ENCODE measurements at regions not wholly inside any gene's neighbourhood (a gene's known extent, or its start where the extent isn't known, plus 50 kb on each side); places are given as distances from the start of the nearest gene placed in this dataset.
A peak's percentile ranks its signal among the peaks of the same experiment; 100 is the strongest.
"Not testable (repeated sequence)": the region's sequence is repeated elsewhere in the genome, so short reads cannot be mapped to it uniquely, and the experiment has no call there.

DNA sequence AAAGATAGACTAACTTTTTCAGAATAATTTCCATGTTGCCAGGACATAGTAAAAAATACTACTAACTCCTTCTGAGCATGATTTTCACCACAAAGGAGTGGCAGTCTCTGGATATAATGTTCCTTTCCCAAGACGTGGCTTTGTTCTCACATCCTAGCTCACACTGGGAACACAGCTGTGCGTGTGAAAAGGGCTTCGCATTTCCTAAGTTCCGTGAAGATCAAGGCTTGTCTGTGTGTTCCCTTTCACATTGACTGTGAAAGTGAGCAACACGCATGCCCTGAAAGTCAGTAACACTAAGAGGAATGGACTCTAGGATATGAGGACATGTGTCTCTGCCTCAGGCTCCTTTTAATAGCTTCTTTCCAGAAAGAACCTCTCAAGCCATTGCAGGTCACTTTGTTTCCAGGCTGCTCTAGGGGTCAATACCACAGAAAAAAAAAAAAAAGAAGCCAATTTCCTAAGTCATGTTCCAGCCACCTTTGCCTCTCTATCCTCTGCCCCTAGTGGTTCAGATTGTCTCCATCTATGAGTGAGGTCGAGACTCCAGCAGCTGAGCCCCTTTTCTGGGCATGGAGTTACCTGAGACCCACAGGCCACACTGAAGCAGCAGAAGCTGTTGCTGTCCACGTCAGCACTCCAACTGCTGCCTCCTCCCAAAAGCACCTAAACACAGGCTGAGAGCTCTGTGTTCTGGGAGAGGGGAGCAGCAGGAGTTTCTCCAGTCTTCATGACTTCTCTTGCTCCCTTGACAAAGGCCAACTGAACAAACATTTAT, 355.9 kb downstream of the RSL24D1 start:
- no peak for DNase-seq (ENCODE audit: low read depth)

DNA sequence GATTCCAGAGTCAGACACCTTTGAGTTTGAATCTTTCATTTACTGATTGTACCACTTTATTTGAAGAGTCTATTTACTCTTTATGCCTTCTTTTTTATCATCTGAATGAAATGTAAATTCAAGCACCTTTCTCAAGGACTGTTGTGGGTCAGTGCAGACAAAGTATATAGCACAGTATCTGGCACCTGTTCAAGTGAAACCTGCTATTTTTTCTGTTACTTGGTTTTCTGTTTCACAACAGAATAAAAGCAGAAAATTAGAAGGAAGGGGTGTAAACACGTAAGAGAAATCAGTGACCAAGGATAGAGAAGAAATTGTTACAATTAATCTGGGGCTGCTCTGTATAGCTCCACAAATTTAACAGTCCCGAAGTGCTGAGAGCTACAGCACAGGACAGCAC, 357.4 kb downstream of the RSL24D1 start:
- DNase-seq (ENCODE audit: low read depth), result no peak

DNA sequence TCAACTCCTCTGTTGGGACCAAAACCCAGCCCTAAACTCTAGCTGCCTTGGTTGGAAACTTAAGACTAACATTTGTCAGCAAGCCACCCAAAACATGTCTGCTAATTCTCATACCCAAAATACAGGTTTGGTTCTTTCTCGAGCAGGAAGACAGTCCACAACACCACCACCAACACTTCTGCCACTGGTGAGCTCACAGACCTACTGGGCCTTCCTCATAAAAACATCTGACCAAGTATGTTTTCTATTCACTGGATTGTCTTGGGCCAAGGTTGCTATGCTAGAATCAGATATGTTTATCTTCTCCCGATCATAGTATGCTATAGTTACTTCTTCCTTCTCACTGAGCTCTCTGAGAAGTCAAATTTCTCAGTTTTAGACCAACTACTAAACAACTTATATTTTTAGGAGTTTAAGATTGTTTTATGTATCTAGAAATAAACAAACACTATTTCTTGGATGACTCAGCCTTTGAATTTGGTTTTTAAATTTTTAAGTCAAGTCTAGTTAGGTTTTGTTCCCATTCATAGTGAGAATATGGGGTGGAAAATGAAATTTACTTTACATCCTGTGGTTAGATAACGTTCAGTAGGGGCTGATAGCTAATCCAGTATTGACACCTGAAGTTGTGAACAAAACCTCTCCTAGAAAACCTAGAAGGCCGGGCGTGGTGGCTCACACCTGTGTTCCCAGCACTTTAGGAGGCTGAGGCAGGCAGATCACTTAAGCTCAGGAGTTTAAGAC, 360.5 kb downstream of the RSL24D1 start:
- DNase-seq (ENCODE audit: low read depth), result no peak

DNA sequence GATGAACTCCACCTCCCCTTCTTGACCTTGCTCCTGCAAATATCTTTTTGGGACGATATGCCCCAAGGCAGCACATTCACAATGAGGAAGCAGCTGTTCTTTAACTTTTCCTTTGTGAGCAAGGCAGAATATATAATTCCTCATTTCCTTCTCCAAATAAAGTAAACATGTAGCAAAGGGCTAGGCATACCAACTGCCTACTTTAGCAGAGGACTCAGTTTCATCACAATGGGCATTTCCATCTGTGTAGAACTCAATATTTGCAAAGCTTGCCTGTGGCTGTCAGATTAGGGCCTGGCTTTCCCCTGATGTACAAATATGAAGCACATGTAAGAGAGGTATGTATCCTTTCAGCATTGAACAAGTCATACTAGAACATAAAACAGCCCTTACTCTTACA, 366.9 kb downstream of the RSL24D1 start:
- no peak for DNase-seq (ENCODE audit: low read depth)

DNA sequence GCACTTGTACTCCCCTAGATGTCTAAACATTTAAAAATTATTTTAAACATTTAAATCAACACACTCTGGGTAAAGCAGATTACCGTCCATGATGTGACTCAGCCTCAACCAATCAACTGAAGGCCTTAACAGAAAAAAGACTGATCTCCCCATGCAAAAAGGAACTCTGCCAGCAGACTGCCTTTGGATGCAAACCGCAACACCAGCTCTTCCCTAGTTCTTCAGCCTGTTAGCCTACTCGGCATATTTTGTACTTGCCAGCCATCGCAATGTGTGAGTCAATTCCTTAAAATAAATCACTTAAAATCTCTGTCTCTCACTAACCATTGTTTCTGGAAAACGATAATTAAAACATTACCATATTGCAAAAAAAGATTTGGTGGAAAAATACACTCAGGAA, 375.9 kb downstream of the RSL24D1 start:
- DNase-seq (ENCODE audit: low read depth), result no peak

DNA sequence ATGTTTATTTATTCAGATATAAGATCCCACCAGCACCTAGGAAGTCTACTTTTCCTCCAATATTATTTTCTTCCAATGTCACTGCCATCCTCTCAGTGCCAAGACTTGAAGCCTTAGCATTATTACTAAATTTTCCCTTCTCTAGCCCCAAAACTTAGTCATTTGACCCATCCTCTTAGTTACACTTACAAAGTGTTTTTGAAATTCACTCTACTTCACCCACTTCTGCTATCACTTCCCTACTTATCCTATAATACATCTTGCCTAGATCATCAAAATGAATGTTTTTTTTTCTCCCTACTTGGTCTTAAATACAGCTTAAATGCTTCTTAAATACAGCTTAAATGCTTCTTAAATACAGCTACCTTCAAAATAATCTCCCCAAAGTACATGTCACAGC, 376.6 kb downstream of the RSL24D1 start:
- DNase-seq (ENCODE audit: low read depth), result no peak

DNA sequence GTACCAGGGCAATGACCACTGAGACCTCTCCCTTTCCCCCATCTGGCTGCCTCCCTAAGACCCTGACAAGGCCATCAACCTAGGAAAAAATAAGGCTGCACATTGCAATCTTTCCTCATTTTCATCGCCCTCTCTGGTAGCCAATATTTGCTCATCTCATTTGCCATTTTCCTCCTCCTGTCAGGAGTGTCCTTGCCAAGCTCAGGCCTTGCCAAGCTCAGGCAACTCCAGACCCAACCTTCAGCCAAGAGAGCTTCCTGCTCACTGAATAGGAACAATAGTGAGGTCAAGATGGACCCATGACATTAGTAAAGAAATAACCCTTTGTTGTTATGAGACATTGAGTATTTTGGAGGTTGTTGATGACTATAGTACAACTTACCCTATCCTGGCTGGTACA, 380.3 kb downstream of the RSL24D1 start:
- DNase-seq (ENCODE audit: low read depth), result no peak

DNA sequence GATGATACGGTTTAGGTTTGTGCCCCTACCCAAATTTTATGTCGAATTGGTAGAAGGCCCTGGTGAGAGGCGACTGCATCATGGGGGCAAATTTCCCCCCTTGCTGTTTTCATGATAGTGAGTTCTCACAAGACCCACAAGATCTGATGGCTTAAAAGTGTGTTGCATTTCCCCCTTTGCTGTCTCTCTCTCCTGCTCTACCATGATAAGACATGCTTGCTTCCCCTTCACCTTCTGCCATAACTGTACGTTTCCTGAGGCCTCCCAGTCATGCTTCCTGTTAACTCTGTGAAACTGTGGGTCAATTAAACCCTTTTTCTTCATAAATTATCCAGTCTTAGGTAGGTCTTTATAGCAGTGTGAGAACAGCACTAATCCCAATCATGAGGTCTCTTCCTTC, 381.2 kb downstream of the RSL24D1 start:
- peak; percentile 56 for DNase-seq (ENCODE audit: low read depth)

DNA sequence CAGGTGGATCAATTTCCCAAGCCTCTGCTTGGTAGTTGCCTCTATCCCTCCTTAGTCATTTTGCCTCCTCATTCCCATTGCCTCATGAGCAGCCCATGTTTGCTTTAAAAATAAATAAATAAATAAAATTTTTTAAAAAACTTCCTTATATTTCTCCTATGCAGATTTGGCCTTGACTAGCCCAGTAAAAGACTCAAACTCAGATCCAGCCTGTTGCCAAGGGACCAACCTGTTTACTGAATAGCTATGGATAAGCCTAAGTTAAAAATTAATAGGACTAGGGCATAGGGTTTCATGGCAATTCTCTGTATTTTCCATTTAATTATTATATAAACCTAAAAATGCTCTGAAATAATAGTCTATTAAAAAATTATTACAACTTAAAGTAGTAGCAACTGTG, 384.4 kb downstream of the RSL24D1 start:
- DNase-seq (ENCODE audit: low read depth), result no peak

DNA sequence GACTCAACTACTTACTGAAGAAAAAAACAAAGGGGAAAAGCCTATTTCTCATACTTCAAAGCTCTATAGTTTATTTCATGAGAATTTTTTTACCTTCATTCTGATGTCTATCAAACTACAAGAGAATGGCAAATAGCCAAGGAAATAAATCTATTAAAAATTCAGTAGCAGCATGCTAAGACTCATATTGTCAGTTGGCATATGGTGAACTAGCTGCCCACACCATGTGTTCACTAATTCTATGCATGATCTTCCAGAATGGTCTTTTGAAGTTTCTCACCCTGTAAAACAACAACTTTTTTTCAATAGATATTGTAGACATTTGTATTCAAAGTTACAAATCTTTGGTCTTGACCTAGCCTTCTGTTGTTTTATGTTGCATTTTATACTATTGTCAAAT, 386.2 kb downstream of the RSL24D1 start:
- no peak for DNase-seq (ENCODE audit: low read depth)

DNA sequence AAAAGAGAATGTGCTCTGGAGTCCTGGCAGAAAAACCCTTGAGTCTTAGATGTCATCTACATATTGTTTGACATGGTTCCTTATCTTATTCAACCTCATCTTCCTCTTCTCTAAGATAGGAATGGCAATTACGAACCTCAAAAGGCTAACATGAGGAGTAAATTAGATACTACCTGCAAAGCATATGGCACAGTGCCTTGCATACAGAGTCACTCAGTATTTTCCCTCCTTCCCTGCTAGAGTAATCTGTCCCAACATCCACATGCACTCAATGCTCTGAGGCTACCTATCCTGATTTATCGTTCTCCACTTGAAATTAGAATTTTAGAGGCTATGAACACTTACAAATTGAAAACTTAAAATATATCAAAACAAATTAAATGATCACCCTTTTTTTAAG, 386.7 kb downstream of the RSL24D1 start:
- no peak for DNase-seq (ENCODE audit: low read depth)

DNA sequence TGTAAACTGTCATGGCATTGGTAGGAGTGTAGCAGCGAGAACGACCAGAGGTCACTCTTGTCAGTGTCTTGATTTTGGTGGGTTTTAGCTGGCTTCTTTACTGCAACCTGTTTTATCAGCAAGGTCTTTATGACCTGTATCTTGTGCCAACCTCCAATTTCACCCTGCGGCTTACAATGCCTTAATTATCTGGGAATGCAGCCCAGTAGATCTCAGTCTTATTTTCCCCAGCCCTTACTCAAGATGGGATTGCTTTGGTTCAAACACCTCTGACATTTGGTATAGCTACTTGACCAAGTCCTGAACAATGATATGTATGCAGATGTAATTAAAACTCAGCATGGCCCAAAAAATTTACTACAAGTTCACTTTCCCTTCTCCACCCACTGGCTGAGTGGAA, 388.4 kb downstream of the RSL24D1 start:
- DNase-seq (ENCODE audit: low read depth), result no peak

DNA sequence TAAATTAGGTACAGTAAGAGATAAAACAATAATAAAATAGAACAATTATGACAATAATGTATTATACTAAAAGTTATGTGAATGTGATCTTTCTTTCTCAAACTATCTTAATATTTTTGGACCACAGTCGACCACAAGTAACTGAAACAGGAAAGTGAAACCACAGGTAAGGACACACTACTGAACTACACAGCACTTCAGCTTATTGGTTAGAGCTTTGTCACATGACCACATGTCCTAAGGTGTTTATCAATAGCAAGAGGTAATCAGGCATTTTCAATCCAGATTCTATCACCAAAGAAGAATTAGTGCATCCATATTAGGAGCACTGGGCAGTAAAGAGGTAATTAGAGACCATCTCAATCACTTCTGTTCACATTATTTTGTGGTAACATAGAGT, 392.8 kb downstream of the RSL24D1 start:
- no peak for DNase-seq (ENCODE audit: low read depth)

DNA sequence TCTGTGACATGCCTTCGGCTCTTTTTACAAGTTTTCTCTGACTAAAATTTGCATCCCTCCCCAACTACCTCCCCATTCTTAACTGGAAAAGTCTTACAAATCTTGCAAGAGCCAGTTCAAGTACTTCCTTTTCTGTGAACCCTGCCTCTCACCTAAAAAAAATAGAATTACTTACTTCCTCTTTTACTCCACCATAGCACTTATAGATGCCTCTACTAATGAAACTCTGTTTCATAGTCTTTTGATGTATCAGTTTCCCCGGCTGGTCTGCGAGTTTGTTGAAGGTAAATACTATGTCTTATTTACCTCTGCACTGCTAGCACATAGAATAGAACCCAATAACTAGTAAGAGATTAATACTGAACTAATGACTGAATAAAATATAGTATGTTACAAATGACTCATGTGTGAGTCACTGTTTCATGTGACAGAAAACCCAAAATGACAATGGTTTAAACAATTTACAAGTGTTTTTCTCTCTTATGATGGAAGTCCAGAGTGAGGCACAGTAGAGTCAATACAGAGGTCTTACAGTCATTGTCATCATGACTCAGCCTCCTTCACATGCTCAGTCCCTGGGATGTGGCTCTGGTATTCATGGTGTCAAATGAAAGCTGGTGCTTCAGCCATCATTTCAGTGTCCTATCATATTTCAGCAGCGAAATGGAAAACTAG, 393.5 kb downstream of the RSL24D1 start:
- no peak for DNase-seq (ENCODE audit: low read depth)

DNA sequence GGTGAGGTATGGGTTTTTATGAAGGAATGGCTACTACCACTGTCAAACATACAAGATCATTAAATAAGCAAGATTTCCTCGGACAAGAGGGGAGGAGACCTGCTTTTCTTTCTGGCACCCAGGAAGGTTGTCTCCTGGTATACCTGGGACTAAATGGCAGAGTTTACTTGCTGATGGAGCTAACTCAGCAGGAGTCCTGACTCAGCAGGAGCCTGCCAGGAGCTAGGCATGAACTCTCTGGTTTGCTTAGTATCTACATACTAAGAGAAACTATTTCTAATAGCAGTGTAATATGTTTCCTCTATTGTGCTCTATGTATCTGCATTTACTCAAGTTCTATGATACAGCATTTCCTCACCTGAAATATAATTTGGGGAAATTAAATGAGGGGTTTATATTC, 404.2 kb downstream of the RSL24D1 start:
- DNase-seq (ENCODE audit: low read depth), result no peak

DNA sequence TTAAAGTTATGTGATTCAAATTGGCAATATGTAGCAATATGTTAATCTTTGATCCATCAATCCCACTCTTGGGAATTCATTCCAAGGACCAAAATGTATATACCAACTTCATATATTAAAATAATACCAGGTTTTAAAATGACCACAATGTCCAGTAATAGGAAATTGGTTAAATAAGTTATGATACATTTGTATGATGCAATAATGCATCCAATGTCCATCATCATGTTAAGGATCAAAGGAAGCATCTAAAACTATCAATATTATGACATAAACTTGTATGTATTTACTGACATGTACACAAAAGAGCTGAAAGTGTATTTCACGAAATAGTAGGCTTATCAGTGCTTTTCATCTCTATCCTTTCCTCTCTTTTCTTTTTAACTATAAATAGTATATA, 406.0 kb downstream of the RSL24D1 start:
- DNase-seq (ENCODE audit: low read depth), result no peak

DNA sequence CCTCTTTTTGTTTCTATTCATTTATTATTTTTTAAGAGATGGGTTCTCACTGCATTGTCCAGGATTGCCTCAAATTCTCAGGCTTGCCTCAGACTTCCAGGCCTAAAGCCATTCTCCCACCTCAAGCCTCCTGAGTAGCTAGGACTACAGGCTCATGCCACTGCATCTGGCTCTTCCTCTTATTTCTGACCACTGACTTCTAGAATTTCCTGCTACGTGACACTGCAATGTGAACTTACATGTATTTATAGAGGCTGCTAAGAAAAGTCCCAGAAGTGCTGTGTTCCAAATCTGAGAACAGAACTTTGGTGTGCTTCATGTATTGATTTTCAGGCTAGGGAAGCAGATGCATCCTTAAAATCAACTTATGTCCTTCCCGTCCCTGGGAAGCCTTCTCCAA, 407.4 kb downstream of the RSL24D1 start:
- DNase-seq (ENCODE audit: low read depth), result no peak

DNA sequence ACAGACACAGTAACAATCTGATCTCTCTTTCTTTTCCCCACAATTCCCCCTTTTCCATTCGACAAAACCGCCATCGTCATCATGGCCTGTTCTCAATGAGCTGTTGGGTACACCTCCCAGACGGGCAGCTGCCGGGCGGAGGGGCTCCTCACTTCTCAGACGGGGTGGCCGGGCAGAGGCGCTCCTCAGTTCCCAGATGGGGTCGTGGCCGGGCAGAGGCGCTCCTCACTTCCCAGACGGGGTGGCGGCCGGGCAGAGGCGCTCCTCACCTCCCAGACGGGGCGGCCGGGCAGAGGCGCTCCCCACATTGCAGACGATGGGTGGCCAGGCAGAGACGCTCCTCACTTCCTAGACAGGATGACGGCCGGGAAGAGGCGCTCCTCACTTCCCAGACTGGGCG, 415.5 kb downstream of the RSL24D1 start:
- DNase-seq (ENCODE audit: low read depth), result not testable (repeated sequence)

DNA sequence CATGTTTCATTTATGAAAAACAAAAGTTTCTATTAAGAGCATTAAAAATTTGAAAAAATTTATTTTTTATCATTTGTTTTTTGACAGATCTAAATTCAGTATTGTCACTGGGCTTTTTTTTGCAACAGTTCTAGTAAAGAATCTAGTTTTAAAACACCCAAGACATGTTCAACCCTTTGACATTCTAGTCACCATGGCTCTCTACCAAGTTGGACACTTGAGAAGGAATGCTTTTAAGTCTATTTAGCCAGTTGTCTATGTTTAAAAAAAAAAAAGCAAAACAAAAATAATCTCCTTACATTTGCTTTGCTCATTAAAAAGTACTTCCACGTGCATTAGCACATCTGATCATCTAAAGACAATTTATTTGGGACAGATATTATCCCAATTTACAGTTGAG, 417.5 kb downstream of the RSL24D1 start:
- no peak for DNase-seq (ENCODE audit: low read depth)

DNA sequence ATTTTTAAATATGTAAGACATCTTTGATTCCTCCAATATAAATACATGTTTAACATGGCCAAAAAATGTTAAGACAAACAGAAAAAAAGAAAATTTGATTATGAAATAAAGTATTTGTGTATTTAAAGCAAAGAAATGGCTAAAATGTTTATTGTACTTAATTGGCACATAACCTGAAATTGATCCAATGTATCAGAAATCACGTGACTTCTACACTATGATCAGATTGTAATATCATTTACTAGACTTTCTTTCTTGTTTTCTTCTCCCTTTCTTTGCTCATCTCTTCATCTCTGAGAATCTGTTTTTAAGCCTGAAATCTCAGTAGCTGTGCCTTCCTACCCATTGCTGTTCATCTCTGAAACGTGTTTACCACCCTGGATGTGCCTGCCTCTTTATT, 420.3 kb downstream of the RSL24D1 start:
- no peak for DNase-seq (ENCODE audit: low read depth)

DNA sequence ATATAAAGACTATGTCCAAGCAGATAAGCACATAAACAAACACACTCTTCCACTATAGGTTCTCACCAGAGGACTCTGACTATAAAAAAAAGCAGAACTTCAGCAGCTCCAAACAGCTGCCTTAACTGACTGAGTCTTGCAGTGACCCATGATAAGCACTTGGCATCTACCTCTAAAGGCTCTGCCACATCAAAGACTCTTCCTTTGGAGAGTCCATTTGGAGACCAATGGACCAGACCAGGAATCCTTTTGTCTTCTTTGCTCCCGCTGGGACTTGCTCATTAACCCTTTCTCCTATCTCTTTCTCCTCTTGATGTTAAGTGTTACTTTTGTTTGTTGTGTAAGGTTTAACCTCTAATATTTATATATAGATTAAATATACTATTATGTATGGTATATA, 424.1 kb downstream of the RSL24D1 start:
- no peak for DNase-seq (ENCODE audit: low read depth)

DNA sequence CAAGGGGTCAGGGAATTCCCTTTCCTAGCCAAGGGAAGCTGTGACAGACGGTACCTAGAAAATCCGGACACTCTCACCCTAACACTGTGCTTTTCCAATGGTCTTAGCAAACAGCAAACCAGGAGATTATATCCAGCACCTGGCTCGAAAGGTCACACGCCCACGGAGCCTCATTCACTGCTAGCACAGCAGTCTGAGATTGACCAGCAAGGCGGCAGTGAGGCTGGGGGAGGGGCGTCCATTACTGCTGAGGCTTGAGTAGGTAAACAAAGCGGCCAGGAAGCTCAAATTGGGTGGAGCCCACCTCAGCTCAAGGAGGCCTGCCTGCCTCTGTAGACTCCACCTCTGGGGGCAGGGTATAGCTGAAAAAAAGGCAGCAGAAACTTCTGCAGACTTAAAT, 447.3 kb downstream of the RSL24D1 start:
- DNase-seq (ENCODE audit: low read depth), result not testable (repeated sequence)

DNA sequence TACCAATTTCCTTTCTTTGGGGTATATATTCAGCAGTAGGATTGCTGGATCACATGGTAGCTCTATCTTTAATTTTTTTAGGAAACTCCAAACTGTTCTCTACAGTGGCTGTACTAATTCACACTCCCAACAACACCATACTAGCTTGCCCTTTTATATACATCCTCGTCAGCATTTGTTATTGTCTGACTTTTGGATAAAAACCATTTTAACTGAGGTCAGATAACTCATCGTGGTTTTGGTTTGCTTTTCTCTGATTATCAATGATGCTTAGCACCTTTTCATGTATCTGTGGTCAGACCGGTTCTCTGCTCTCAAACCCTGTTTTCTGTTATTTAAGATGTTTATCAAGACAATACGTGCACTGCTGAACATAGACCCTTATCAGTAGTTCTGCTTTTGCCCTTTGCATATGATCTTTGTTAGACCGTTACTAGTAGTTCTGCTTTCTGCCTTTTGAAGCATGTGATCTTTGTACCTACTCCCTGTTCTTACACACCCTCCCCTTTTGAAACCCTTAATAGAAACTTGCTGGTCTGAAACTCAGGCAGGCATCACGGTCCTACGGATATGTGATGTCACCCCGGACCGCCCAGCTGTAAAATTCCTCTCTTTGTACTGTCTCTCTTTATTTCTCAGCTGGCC, 474.3 kb downstream of the RSL24D1 start:
- peak; percentile 8 for DNase-seq (ENCODE audit: low read depth)
